ENCODE measurements at regions not wholly inside any gene's neighbourhood (a gene's known extent, or its start where the extent isn't known, plus 50 kb on each side); places are given as distances from the start of the nearest gene placed in this dataset.

GRCh38 chr9:8140557-8140956, 341.0 kb upstream of the DMAC1 start:
- no peak for TF ChIP-seq REST (IDR thresholded peaks at IDR 0.05)
- no peak for TF ChIP-seq SP1 (IDR thresholded peaks at IDR 0.05)
- TF ChIP-seq CTCF (IDR thresholded peaks at IDR 0.05; ENCODE audit: low read depth, low read length, missing input control) = no peak
